GM12891 (cell line): ENCODE measurements at regions not wholly inside any gene's neighbourhood (a gene's known extent, or its start where the extent isn't known, plus 50 kb on each side); places are given as distances from the start of the nearest gene placed in this dataset.

ENCODE experiments used
- POLR2A ChIP-seq: IDR thresholded peaks from 2 replicates; pipeline ENCODE4 v1.6.1; 2011; ENCODE audit warnings: low read depth, low read length, control low read depth
- TAF1 ChIP-seq: IDR thresholded peaks from 2 replicates; pipeline ENCODE4 v1.6.1; 2011; ENCODE audit warnings: low read depth, low read length, control low read depth

DNA sequence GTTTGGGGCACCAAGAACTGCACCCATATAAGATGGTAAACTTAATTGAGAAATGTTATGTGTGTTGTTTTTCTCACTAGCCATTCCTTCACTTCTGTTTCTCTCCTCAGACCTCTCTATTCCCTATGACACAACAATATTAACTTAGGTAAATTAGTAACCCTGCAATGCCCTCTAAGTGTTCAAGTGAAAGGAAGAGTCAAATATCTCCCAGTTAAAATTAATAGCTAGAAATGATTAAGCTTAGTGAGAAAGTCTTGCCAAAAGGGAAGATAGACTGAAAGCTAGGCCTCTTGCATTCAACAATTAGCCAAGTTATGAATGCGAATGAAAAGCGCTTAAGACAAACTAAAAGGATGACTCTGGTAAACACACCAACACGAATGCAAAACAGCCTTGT is 132.9 kb upstream of the KLF8 start:
- TF ChIP-seq TAF1 (no peak), POLR2A (no peak)
